EL (cell line): ENCODE measurements at regions not wholly inside any gene's neighbourhood (a gene's known extent, or its start where the extent isn't known, plus 50 kb on each side); places are given as distances from the start of the nearest gene placed in this dataset.
"Not testable (repeated sequence)": the region's sequence is repeated elsewhere in the genome, so short reads cannot be mapped to it uniquely, and the experiment has no call there.

Source experiments
- DNase-seq: peaks from one replicate; pipeline ENCODE4 v3.0.0-alpha.2; 2016

DNA sequence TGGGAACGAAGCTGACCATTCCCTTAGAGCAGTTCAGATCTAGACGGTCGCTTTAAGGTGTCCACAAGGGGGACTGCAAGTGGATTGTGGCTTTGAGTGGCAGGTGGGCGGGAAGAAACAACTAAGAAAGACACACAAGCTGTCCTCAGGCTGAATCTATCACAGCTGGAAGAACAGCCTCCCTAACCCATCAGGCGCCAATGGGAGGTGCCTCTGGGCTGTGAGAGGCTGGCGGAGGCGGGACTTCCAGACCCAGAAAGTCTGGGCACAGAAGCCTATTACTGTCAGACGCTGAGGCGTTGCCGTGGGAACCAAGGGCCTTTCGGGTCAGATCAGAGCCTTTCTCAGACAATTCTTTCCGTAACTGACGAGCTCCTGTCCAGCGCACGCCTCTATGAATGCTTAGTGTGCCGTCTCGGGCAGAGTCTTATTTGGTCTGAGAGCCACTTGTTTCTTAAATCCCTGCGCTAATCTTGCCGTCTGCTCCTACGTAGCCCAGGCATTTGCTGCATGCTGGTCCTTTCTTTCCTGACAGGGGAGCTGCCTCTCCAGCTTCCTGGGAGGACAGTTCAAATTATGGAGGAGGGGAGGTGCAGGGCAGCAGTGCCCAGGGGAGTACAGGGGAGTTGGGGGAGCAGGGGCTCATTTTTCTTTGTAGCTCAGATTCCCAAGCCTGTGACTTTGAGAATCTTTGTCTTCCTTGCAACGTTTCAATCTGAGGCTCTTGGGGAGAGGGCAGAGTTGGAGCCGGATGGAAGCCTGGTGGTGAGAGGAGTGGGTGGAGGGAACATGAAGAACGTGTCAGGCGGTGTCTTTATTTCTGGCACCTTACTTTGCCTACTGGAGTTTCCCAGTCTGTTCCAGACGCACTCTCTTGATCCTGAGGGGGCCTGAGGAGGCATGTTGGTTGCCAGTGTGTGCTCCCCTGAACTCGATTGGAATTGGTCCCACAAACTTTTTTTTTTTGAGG is 618.7 kb downstream of the KCNJ18 start:
- DNase-seq = no peak

DNA sequence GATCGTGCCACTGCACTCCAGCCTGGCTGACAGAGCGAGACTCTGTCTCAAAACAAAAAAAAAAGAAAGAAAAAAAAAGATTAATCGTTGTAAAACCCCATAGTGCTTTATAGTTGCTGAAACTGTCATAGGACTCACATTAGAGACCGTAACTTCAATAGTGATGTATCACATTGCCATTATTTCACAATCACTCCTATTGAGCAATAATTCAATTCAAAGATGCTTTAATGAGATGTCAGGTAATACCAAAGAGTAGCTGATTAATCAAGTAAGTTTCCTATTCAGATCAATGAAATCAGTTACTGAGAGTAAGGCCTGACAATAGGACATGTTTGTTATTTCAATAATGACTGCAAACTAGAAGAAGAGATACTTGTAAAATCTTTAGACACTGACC is 628.7 kb downstream of the KCNJ18 start:
- not testable (repeated sequence) for DNase-seq

DNA sequence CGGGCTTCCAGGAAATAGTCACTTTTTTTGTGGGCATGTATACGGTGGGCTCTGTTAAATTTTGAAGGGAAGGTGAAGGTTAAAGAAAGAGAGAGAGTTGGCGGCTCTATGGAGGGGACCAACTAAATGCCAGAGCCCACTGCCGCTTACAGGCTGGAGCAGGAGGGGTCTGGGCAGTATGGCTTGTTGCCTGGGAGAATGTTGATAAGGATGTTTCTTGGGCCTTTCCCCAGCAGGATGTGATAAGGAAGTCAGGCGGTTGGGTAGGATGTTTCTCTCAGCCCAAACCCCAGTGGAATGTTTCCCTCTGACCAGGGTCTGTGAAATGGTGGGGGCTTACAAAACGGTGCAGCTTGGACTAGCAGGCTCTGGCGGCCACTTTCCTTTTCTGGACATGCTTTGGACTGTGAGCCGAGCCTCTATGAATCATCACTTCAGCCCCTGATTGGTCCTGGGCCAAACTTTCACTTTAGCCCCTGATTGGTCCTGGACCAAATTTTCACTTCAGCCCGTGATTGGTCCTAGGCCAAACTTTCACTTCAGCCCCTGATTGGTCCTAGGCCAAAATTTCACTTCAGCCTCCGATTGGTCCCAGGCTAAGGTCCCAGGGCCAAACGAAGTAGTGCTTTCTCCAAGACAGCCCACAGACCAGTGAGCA is 630.7 kb downstream of the KCNJ18 start:
- DNase-seq = not testable (repeated sequence)

DNA sequence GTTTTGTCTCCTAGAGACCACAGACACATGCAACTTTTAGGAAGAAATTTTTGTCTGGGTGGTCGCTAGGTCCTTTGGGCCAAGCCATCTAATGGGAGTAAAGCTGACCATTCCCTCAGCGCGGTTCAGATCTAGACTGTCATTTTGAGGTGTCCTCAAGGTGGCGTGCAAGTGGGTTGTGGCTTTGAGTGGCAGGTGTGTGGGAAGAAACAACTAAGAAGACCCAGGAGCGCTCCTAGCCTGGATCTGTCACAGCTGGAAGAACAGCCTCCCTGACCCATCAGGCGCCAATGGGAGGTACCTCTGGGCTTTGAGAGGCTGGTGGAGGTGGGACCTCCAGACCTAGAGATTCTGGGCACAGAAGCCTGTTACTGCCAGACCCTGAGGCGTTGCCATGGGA is 645.1 kb downstream of the KCNJ18 start:
- DNase-seq = no peak

DNA sequence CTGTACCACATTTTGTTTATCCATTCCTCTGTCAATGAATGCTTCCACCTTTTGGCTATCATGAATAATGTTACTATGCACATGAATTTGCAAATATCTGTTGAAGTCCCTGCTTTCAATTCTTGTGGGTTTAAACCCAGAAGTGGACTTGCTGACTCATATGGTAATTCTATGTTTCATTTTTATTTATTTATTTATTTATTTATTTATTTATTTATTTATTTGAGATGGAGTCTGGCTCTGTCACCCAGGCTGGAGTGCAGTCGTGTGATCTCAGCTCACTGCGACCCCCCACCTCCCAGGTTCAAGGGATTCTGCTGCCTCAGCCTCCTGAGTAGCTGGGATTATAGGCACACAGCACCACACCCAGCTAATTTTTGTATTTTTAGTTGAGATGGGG is 664.3 kb downstream of the KCNJ18 start:
- not testable (repeated sequence) for DNase-seq

DNA sequence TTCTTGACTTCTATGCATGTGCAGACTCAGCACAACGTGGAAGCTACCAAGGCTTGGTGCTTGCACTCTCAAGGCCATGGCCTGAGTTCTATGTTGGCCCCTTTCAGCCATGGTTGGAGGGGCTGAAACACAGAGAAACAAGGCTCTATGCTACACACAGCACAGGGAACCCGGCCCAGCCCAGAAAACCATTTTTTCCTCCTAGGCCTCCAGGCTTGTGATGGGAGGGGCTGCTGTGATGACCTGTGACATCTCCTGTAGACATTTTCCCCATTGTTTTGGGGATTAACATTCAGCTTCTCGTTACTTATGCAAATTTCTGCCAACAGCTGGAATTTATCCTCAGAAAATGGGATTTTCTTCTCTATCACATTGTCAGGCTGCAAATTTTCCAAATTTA is 678.7 kb downstream of the KCNJ18 start:
- not testable (repeated sequence) for DNase-seq

DNA sequence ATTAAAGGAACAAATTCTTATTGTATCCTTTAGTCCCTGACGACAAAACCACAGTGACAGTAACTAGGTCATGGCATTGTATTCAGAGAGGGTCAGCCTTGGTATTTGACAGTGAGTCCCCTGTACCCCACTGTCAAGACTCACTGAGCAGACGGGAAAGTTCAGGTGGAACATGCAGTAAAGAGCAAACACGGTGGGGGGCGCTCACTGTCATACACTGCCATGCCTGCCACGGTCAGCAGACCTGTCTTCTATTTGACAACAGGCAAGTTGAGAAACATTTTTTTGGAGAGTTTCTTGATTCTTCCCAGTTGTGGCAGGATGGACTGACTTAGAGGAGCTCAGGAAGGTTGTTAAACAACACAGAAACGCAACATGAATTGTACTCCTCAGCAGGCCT is 681.6 kb downstream of the KCNJ18 start:
- DNase-seq = no peak

DNA sequence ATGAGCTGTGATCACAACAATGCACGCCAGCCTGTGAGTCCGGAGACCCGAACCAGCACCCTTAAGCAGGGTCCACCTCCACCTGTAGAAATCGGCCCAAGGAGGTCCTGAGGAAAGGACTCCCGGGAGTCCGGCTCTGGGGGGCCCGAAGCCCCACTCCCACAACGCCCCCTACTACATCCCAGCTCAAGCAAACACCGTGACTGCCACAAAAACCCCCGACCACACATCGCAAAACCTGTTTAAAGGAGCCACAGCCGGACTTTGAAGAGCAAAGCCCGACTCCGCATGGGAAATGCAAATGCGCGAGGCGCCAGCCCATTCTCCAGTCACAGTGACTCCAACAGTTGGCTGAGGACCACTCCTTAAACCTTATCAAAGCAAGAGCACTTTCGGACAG is 682.4 kb downstream of the KCNJ18 start:
- DNase-seq = no peak

DNA sequence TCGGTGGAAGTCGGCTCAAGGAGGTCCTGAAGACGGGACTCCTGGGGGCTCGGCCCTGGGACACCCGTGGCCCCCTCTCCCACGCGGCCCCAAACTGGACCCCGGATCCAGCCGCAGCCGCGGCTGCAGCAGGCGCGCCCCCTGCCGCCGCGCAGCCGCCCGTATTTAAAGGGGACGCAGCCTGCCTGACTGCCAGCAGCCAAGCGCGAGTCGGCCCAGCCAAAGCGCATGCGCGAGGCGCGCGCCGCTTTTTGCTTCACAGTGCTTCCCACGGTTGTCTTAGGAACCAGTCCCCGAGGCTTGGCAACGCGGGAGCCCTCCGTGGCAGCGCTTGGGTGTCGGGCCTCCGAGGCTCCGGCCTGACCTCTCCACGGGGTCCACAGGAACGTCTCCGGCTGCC is 684.4 kb downstream of the KCNJ18 start:
- not testable (repeated sequence) for DNase-seq

DNA sequence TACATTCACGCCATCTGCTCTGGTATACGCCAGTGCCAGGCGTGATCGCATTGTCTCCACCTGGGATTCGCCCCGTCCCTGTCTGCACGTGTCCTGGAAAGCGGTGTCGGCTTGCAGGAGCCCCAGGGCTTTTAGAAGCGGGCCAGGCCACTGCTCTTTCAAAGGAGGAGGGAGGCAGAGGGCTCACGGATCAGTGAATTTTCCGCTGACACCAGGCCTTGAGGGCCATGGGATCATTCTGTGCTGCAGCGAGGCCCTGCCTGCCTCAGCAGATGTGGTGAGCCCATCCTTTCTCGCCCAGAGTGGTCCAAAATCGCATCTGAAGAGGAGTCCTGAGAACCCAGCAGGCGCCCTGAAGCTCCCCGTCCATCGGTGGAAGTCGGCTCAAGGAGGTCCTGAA is 686.4 kb downstream of the KCNJ18 start:
- DNase-seq = not testable (repeated sequence)

DNA sequence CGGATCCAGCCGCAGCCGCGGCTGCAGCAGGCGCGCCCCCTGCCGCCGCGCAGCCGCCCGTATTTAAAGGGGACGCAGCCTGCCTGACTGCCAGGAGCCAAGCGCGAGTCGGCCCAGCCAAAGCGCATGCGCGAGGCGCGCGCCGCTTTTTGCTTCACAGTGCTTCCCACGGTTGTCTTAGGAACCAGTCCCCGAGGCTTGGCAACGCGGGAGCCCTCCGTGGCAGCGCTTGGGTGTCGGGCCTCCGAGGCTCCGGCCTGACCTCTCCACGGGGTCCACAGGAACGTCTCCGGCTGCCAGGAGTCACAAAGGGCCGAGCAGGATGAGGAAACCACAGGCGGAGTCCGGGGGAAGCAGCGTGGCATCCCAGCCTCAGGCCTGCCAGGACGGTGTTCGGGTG is 689.3 kb downstream of the KCNJ18 start:
- not testable (repeated sequence) for DNase-seq

DNA sequence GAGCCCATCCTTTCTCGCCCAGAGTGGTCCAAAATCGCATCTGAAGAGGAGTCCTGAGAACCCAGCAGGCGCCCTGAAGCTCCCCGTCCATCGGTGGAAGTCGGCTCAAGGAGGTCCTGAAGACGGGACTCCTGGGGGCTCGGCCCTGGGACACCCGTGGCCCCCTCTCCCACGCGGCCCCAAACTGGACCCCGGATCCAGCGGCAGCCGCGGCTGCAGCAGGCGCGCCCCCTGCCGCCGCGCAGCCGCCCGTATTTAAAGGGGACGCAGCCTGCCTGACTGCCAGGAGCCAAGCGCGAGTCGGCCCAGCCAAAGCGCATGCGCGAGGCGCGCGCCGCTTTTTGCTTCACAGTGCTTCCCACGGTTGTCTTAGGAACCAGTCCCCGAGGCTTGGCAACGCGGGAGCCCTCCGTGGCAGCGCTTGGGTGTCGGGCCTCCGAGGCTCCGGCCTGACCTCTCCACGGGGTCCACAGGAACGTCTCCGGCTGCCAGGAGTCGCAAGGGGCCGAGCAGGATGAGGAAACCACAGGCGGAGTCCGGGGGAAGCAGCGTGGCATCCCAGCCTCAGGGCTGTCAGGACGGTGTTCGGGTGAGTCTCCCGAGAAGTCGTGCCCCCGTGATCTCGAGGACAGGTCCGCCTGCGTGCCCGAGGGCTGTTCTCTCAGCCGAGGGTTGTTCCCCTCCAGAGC is 691.6 kb downstream of the KCNJ18 start:
- DNase-seq = not testable (repeated sequence)

DNA sequence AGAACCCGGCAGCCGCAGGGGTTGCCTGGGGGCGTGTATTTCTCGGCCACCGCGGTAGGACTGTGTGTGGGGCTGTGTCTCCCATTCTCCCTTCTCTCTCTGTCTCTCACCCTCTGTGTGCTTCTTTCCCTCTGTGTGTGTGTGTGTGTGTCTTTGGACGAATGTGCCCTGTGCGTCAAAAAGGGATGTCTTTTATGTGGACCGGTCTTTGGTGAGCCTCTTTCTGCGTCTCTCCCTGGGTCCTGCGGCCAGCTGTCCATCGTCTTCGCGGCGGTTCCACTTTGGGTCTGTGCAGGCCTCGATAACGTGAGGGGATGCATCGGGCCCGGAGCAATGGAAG is 692.1 kb downstream of the KCNJ18 start:
- not testable (repeated sequence) for DNase-seq

DNA sequence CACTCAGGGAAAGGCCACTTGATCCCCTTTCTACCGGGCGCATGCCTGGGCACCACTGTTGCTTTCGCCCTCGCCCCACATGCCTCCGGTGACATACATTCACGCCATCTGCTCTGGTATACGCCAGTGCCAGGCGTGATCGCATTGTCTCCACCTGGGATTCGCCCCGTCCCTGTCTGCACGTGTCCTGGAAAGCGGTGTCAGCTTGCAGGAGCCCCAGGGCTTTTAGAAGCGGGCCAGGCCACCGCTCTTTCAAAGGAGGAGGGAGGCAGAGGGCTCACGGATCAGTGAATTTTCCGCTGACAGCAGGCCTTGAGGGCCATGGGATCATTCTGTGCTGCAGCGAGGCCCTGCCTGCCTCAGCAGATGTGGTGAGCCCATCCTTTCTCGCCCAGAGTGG is 706.1 kb downstream of the KCNJ18 start:
- not testable (repeated sequence) for DNase-seq

DNA sequence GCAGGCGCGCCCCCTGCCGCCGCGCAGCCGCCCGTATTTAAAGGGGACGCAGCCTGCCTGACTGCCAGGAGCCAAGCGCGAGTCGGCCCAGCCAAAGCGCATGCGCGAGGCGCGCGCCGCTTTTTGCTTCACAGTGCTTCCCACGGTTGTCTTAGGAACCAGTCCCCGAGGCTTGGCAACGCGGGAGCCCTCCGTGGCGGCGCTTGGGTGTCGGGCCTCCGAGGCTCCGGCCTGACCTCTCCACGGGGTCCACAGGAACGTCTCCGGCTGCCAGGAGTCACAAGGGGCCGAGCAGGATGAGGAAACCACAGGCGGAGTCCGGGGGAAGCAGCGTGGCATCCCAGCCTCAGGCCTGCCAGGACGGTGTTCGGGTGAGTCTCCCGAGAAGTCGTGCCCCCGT is 706.7 kb downstream of the KCNJ18 start:
- DNase-seq = not testable (repeated sequence)

DNA sequence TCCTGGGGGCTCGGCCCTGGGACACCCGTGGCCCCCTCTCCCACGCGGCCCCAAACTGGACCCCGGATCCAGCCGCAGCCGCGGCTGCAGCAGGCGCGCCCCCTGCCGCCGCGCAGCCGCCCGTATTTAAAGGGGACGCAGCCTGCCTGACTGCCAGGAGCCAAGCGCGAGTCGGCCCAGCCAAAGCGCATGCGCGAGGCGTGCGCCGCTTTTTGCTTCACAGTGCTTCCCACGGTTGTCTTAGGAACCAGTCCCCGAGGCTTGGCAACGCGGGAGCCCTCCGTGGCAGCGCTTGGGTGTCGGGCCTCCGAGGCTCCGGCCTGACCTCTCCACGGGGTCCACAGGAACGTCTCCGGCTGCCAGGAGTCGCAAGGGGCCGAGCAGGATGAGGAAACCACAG is 712.8 kb downstream of the KCNJ18 start:
- DNase-seq = not testable (repeated sequence)

DNA sequence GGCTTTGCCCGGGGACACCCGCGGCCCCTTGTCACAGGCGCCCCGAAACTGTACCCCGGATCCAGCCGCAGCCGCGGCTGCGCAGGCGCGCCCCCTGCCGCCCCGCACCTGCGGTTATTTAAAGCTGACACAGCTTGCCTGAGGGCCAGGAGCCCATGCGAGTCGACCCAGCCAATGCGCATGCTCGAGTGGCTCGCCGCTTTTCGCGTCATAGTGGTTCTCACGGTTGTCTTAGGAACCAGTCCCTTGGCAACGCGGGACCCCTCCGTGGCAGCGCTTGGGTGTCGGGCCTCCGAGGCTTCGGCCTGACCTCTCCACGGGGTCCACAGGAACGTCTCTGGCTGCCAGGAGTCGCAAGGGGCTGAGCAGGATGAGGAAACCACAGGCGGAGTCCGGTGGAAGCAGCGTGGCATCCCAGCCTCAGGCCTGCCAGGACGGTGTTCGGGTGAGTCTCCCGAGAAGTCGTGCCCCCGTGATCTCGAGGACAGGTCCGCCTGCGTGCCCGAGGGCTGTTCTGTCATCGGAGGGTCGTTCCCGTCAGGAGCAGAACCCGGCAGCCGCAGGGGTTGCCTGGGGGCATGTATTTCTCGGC is 716.9 kb downstream of the KCNJ18 start:
- DNase-seq = no peak

DNA sequence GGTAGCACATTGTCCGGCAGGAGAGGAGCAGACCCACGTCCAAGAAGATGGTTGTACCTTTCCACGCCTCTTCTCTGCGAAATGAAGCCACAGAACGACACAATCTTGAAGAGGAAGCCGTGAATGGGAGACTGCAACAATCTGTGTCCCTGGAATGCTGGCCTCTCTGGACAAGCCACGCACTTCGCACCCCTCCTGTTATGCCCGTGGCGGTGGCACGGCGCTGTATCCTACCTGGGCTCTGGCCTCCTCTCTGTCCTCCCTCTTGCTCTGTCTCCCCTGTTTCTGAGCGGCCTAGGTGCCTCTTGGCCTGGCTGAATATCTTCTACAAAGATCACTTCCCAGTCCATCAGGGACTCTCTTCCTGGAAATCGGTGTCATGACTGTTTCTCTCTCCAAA is 717.8 kb downstream of the KCNJ18 start:
- DNase-seq = no peak

DNA sequence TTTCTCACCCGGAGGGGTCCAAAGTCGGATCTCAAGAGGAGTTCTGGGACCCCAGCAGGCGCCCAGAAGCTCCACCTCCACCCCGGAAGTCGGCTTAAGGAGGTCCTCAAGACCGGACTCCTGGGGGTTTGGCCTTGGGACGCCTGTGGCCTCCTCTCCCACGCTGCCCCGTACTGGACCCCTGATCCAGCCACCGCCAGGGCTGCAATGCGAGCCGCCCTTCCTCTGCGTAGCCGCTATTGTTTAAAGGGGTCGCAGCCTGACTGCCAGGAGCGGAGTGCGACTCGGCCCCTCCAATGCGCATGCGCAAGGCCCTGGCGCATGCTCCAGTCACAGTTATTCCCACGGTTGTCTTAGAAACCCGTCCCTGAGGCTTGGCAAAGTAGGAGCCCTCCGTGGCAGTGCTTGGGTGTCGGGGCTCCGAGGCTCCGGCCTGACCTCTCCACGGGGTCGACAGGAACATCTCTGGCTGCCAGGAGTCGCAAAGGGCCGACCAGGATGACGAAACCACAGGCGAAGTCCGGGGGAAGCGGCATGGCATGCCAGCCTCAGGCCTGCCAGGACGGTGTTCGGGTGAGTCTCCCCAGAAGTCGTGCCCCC is 719.0 kb downstream of the KCNJ18 start:
- no peak for DNase-seq

DNA sequence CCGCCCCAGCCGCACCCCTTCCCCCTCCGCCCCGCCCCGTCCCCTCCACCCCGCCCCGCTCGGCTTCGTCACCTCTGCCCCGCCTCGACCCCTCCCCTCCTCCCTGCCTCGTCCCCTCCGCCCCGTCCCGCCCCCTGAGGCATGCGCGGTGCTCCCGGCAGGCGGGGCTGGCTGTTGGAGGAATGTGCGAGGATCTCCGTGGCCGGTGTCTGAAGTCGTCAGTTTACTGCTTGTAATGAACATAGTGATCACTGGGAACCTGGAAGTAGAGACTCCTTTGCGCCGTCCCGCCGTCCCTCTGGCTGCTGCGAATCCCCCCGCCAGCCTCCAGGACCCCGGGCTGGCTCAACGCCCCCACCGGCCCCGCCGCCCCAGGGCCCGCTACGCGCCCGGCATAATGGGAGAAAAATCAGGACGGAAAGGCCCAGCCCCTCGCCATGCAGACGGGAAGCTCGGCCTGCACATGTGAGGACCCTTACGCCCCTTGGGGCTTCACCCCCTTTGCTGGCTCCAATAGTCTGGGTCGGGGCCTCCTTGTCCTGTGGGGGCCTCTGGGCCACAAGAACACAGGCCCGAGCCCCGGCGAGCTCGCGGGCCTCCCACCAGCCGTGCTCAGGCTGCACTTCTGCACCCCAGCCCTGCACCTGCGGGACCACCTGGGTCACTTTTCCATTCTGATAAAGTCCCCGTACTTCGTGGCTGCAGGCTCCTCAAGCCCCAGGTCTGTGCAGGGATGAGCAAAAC is 743.1 kb downstream of the KCNJ18 start:
- no peak for DNase-seq

DNA sequence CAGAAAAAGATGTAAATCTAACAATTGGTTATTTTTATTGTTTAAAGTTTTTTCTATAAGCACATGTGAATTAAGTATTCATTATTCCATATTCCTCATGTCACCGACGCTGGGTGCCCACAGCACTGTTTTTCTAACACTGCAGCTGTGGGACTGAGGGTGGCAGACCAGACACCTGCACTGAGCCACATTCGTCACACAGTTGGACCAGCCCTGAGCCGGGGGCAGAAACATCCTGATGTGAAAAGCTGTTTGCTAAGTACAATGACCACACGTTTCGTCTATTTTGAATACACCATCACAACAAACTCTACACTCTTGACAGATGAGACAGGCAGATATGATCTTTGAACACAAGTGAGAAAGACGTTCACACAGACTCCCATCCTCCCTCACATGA is 749.5 kb downstream of the KCNJ18 start:
- DNase-seq = no peak

DNA sequence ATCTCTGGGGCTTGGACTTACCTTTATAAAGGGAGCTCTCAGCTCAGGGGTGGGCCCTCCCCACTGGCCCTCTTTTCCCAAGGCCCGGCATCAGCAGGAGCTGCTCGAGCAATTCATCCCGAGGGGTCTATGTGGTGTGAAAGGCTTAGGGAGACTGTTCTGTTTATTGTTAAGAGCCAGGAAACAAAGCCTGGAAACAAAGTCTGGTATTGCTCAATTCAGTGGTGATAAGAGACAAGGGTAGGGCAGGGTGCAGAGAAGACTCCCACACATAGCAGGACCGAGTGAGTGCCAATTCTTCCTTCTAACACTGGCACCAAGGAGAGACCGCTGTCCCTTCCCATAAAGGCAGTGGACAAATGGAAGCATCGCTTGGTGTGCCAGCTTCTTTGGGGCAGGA is 750.7 kb downstream of the KCNJ18 start:
- DNase-seq = no peak
